ENCODE measurements at regions not wholly inside any gene's neighbourhood (a gene's known extent, or its start where the extent isn't known, plus 50 kb on each side); places are given as distances from the start of the nearest gene placed in this dataset.

DNA sequence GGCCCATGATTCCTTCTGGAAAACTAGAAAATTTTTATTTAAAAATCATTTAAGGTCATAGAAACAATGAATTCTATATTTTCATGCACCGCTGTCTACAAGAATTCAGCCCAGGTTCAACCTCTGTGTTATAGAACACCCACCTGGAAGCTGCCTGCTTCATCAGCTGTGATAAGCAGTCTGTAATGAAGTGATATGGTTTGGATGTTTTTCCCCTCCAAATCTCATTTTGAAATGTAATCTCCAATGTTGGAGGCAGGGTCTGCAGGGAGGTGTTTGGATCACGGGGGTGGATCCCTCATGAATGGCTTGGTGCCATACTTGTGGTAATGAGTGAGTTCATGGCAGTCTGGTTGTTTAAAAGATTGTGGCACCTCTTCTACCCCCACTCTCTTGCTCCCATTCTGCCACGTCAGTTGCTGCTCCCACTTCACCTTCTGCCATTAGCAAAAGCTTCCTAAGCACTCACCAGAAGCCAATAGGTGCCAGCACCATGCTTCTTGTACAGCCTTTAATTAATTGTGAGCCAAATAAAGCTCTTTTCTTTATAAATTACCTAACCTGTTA lies 55.6 kb downstream of the MRPL32 start:
- no peak for DNase-seq (ENCODE audit: low spot score)
- Mint-ChIP-seq H3K27me3 (ENCODE audit: unreplicated experiment) (no peaks in the 10 kb centered on the region), H3K9me3 (ENCODE audit: unreplicated experiment) (no peaks in the 10 kb centered on the region), H3K4me1 (ENCODE audit: unreplicated experiment) (no peaks in the 10 kb centered on the region), H3K4me3 (ENCODE audit: unreplicated experiment) (no peak overlapping the region), H3K36me3 (ENCODE audit: low read depth, unreplicated experiment) (no peaks in the 10 kb centered on the region), H3K27ac (ENCODE audit: unreplicated experiment) (no peak overlapping the region)
- TF ChIP-seq, protein P1, sequence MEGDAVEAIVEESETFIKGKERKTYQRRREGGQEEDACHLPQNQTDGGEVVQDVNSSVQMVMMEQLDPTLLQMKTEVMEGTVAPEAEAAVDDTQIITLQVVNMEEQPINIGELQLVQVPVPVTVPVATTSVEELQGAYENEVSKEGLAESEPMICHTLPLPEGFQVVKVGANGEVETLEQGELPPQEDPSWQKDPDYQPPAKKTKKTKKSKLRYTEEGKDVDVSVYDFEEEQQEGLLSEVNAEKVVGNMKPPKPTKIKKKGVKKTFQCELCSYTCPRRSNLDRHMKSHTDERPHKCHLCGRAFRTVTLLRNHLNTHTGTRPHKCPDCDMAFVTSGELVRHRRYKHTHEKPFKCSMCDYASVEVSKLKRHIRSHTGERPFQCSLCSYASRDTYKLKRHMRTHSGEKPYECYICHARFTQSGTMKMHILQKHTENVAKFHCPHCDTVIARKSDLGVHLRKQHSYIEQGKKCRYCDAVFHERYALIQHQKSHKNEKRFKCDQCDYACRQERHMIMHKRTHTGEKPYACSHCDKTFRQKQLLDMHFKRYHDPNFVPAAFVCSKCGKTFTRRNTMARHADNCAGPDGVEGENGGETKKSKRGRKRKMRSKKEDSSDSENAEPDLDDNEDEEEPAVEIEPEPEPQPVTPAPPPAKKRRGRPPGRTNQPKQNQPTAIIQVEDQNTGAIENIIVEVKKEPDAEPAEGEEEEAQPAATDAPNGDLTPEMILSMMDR (IDR thresholded peaks at IDR 0.05; ENCODE audit: unreplicated experiment): no peak

GRCh38 chr7:42991024-42991423 lies 58.8 kb downstream of the MRPL32 start:
- H3K4me1 Mint-ChIP-seq (ENCODE audit: unreplicated experiment): no peaks in the 10 kb centered on the region
- TF ChIP-seq, protein P1 (IDR thresholded peaks at IDR 0.05; ENCODE audit: unreplicated experiment): no peak
- no peak overlapping the region for H3K4me3 Mint-ChIP-seq (ENCODE audit: unreplicated experiment)
- H3K27me3 Mint-ChIP-seq (ENCODE audit: unreplicated experiment): no peaks in the 10 kb centered on the region
- no peaks in the 10 kb centered on the region for H3K36me3 Mint-ChIP-seq (ENCODE audit: low read depth, unreplicated experiment)
- H3K9me3 Mint-ChIP-seq (ENCODE audit: unreplicated experiment): no peaks in the 10 kb centered on the region
- DNase-seq (ENCODE audit: low spot score): no peak
- H3K27ac Mint-ChIP-seq (ENCODE audit: unreplicated experiment): no peak overlapping the region

DNA sequence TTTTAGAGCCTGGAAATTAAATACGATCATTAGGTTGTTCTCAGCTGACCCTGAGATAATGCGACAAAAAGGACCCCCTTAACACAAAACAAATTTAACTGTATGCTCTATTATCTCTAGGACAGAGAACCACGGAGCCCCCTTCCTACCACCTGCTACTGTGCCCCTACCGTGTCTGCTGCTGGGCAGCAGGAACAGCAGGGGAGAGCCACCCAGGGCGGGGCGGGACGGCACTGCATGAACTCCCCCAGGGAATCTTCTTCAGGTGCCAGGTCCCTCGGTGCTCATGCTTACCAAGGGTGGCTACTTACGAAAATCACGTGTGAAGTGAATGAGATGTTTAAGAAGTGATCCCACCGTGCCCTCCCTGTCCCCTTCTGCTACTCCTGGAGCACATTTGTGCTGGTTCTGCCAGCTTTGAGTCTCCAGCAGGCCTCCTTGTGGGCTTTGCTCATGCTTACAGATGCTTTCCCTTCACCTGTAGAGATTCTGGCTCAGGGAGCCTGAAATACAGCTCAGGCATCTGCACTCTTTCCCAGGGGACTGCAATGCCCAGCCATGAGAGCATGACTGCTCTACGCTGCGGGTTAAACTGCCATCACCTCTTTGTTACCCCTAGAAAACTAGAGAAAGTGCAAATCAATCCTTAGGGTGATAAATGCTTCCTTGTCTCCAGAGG lies 59.9 kb downstream of the MRPL32 start:
- Mint-ChIP-seq H3K36me3 (ENCODE audit: low read depth, unreplicated experiment) (no peaks in the 10 kb centered on the region), H3K4me3 (ENCODE audit: unreplicated experiment) (no peak overlapping the region), H3K27me3 (ENCODE audit: unreplicated experiment) (no peaks in the 10 kb centered on the region), H3K27ac (ENCODE audit: unreplicated experiment) (no peak overlapping the region), H3K4me1 (ENCODE audit: unreplicated experiment) (no peaks in the 10 kb centered on the region), H3K9me3 (ENCODE audit: unreplicated experiment) (no peaks in the 10 kb centered on the region)
- no peak for DNase-seq (ENCODE audit: low spot score)
- TF ChIP-seq, protein P1 (IDR thresholded peaks at IDR 0.05; ENCODE audit: unreplicated experiment): no peak

- TF ChIP-seq, protein P1 (IDR thresholded peaks at IDR 0.05; ENCODE audit: unreplicated experiment): no peak
- Mint-ChIP-seq H3K4me1 (ENCODE audit: unreplicated experiment) (no peaks in the 10 kb centered on the region), H3K27me3 (ENCODE audit: unreplicated experiment) (no peaks in the 10 kb centered on the region), H3K4me3 (ENCODE audit: unreplicated experiment) (no peak overlapping the region), H3K27ac (ENCODE audit: unreplicated experiment) (no peak overlapping the region), H3K36me3 (ENCODE audit: low read depth, unreplicated experiment) (no peaks in the 10 kb centered on the region), H3K9me3 (ENCODE audit: unreplicated experiment) (no peaks in the 10 kb centered on the region)
- DNase-seq (ENCODE audit: low spot score): peak; percentile 6
These were observed 60.9 kb downstream of the MRPL32 start for GRCh38 chr7:42993038-42993437.

DNA sequence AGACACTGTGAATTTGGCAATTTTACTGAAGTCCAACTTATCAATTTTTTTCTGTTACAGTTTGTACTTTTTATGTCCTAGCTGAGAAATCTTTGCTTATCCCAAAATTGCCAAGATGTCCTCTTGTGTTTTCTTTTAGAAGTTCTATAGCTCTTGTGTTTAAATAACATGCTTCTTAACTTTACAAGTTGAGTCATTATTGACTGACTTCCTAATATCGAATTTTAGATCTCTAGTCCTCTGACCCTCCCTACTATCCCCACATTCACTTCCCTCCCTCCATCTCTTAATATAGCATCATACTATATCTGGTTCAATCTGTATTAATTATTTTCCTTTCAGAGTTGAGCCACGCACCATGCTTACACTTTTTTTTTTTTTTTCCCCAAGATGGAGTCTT lies 61.9 kb downstream of the MRPL32 start:
- no peak for DNase-seq (ENCODE audit: low spot score)
- Mint-ChIP-seq H3K4me1 (ENCODE audit: unreplicated experiment) (no peaks in the 10 kb centered on the region), H3K9me3 (ENCODE audit: unreplicated experiment) (no peaks in the 10 kb centered on the region), H3K4me3 (ENCODE audit: unreplicated experiment) (no peak overlapping the region), H3K36me3 (ENCODE audit: low read depth, unreplicated experiment) (no peaks in the 10 kb centered on the region), H3K27ac (ENCODE audit: unreplicated experiment) (no peak overlapping the region), H3K27me3 (ENCODE audit: unreplicated experiment) (no peaks in the 10 kb centered on the region)
- TF ChIP-seq, protein P1 (IDR thresholded peaks at IDR 0.05; ENCODE audit: unreplicated experiment): no peak
